SKM-1 treated with dmso at 0.1 percent for 144 hours (cell line): ENCODE measurements at regions not wholly inside any gene's neighbourhood (a gene's known extent, or its start where the extent isn't known, plus 50 kb on each side); places are given as distances from the start of the nearest gene placed in this dataset.
"Not testable (repeated sequence)": the region's sequence is repeated elsewhere in the genome, so short reads cannot be mapped to it uniquely, and the experiment has no call there.

Experiments
- DNase-seq: peaks from one replicate; lab custom pipeline; 2025; ENCODE audit not compliant: unreplicated experiment; lab: John Stamatoyannopoulos, UW

DNA sequence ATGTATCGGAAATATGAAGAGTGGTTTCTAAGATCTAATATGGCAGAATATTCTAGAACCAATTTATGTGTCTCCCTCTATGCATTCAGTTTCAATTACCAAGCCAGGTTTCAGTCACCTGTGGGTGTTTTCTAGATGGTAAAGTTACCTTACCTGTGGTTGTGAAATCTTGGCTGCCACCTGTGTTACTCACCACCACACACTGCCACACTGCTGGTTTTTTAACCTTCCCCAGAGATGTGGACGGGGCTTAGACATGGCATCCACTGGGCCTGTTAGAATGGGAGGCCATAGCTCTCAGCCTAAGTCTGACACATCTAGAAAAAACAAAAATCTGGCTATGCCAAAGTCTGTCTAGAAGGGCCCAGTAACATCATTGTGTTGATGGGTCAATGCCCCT, 896.5 kb upstream of the PABPC4L start:
- no peak for DNase-seq

DNA sequence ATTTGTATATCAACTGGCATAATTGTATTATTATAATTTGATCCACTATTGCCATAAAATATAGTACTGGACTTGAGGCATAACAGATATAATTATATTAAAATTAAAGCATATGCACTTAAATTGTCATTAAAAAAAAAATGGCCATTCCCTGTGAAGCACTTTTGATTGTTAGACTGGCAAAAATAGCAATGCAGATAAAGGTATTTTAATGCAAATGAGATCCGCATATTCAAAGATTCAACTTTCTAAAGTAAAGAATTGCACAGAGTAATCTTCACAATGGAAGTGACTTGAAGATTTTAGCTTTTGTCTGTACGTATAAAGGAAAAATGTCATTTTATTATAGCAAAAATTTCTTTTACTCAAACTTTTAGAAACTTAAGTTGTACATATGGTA, 871.8 kb upstream of the PABPC4L start:
- DNase-seq: no peak

DNA sequence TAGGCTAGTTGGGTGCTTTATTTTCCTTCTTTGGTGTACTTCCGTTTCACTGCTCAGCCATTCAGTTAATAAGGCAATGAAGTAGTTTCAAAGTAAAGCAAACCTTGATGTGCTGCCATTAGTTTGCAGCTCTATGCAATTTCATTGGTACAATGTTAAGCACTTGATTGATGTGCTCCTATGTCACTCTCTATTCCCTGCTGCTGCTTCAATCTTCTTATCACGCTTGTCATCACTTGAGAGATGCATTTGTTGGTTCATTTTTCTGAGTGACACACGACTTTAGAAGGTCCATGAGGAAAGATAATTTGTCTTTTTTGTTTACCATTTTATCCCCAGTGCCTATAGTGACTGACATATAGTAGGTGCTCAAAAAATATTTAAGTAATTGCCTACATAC, 871.0 kb upstream of the PABPC4L start:
- DNase-seq: no peak

DNA sequence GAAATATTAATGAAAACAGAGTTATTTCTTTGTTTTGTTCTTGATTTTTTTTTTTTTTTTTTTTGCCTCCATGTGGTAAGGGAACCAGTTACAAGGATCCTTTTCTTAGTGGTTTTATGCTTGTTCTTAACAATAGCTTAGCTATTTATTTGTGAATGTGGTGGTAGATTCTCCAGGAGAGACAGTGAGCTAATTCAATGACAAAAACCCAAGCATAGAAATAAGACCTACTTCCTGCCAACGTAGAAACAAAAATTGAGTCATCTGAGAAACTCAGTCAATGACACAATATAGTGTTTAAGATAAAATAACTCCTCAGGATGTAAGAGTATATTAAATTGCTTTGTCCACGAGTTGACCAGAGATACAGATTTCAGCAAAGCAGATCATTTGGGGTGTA, 863.8 kb upstream of the PABPC4L start:
- no peak for DNase-seq

DNA sequence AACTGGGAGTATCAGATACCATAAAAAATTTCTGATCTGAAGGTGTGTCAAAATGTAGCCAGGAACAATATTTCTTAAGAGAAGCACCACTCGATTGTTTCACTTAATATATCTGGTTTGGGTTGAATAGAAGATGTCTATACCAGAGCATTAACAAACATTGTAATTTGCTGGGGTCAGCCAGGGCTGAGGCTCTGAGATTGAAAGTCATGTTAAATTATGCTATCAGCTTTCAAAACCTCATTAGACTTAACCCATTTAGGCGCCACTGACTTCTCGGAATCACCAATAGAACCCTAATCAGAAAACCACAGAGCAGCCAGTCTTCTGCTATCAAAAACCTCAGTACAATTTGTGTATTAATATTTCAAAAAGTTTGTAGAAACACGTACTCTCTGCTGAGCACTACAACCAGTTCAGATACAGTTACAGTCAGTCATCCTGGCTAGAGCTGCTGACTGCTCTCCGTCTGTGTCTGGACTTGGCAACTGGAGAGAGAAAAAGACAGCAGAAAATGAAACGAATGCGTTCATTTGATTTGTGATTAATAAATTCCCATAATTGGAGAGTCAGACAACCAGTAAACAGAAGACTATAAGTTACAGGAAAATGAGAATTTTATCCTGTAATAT, 848.6 kb upstream of the PABPC4L start:
- DNase-seq: no peak

DNA sequence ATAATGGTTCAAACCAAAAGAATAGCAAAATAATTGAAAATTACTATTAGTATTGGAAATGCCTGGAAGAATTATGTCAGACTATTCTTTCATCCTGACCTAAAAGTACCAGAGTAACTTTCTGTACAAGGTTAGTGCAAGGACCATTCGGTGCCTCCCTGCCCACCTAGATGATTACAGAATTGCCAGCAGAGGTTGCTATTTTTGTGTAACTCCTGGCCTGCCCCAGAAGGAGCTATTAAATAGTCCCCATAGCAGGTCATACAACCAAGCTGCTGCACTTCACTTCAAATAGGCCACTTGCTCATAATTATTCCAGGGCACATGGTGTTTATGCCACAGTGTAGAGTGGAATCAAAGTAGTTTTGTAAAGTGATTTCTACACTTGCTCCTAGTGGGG, 831.1 kb upstream of the PABPC4L start:
- DNase-seq: no peak

DNA sequence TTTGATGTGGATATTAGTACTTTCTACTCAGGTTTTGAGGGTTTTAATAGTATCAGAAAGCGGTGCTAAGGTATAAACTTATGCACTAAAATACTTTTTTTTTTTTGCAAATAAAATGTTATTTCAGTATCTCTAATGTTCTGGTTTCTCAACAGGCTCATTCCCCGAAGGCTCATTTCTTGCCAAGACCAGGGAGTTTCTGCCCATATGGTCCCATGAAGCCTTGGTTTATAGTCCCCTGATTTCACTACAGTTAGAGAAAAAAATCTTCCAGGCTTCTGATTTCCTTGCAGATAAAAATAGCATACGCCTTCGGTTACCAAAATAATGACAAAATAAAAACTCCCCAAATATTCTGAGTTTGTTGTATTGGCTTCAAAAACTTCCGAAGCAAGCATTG, 814.2 kb upstream of the PABPC4L start:
- DNase-seq: no peak

DNA sequence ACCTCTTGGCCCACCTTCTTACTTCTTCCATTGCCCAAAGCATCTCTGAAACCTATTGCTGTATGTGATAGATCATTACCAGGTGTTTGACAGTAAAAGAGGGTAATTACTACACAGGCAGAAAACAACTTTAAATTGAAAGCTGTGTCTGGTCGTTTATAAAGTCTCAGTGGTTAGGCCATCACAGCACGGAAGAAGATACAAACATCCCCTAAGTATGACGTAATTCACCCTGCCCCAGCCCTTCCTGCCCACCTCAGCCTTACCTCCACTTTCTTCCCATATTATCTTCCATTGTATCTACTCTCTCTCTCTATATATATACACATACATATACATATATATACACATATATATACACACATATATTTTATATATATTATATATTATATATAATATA, 805.8 kb upstream of the PABPC4L start:
- no peak for DNase-seq

DNA sequence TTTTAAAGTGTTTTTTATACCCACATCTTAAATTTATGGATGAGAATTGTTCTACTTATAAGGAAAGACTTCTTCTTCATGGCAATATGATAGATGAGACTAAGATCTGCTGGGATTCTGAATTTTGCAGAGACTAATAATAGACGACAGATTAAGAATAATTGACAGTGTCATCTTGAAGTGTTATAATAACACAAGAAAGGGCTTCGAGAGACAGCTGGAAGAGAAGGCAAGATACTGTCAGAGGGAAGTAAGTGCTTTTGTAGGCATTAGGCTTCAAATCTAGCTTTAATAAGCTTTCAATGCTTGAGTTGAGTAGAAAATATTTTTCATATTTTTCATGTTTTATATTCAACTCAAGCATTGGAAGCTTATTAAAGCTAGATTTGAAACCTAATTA, 797.6 kb upstream of the PABPC4L start:
- DNase-seq: no peak

DNA sequence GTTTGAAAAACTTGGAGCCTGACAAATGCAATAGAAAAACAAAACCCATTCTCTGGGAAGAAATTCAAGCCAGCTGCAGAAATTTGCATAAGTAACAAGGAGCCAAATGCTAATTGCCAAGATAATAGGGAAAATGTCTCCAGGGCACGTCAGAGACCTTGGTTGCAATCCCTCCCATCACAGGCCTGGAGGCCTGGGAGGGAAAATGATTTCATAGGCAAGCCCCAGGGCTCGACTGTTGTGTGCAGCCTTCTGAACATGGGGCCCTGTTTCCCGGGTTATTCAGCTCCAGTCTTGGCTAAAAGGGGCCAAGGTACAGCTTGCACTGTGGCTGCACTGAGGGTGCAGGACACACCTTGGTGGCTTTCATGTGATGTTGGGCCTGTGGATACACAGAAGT, 760.4 kb upstream of the PABPC4L start:
- DNase-seq: no peak

DNA sequence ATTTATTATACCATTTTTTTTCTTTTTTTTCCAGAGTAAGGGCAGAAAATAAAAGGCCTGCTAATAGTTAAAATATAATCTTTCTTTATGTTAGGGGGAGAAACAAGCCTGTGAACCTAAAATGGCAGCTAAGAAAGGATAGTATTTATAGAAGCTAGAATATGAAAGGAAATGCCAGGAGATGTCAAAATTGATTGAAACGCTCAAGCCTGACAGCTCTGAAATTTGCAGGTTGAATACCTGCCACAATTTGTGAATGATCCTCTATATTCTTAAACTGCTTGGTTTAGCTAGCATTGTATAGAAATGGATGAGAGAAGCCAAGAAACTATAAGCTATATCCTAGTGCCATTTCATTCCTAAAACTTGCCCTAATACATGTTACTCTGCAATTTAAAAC, 757.3 kb upstream of the PABPC4L start:
- DNase-seq: no peak

DNA sequence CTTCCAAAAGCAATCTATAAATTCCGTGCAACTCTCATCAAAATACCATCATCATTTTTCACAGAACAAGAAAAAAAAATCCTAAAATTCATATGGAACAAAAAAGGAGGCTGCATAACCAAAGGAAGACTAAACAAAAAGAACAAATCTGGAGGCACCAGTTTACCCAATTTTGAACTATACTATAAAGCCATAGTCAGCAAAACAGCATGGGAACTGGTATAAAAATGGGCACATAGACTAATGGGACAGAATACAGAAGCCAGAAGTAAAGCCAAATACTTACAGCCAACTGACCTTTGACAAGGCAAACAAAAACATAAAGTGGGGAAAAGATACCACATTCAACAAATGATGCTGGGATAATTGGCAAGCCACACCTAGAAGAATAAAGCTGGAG, 753.5 kb upstream of the PABPC4L start:
- DNase-seq: no peak

DNA sequence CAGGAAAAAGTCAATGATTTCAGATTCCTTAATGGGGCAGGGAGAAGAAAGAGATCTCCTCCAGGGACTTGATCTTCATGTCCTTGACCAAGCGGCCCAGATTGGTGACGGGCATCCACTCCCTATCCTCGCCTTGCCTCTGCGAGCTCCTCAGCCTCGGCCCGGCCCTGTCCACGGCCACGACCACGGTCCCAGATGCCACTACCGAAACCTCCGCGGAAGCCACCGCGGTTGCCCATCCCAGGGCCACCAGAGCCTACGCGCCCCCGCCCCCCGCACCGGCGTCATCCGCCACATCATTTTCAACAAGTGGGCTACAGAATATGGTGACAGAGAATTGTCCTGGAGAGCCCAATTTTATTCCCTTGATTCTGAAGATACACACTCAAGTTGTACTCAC, 751.2 kb upstream of the PABPC4L start:
- DNase-seq: no peak

DNA sequence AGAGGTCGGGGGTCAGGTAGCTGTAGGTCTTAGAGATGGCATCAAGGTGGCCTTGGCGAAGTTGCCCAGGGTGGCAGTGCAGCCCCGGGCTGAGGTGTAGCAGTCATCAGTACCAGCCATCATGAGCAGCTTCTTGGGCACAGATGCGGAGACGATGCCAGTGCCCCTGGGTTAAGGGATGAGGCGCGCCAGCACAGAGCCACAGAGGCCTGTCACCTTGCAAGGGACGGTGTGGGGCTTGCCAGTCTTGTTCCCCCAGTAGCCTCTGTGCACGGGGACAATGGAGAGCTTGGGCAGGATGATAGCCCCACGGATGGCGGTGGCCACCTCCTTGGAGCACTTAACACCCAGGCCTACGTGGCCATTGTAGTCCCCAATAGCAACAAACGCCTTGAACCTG, 750.7 kb upstream of the PABPC4L start:
- DNase-seq: no peak

DNA sequence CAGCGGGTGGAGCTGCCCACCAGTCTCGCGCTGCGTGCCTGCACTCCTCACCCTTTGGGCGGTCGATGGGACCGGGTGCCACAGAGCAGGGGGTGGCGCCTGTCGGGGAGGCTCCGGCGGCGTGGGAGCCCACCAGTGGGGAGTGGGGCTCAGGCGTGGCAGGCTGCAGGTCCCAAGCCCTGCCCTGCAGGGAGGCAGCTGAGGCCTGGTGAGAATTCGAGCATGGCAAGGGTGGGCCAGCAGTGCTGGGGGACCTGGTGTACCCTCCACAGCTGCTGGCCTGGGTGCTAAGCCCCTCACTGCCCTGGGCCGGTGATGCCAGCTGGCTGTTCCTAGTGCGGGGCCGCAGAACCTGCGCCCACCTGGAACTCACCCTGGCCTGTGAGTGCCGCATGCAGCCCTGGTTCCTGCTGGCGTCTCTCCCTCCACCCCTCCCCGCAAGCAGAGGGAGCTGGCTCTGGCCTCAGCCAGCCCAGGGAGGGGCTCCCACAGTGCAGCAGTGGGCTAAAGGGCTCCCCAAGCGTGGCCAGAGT, 746.6 kb upstream of the PABPC4L start:
- DNase-seq: no peak

DNA sequence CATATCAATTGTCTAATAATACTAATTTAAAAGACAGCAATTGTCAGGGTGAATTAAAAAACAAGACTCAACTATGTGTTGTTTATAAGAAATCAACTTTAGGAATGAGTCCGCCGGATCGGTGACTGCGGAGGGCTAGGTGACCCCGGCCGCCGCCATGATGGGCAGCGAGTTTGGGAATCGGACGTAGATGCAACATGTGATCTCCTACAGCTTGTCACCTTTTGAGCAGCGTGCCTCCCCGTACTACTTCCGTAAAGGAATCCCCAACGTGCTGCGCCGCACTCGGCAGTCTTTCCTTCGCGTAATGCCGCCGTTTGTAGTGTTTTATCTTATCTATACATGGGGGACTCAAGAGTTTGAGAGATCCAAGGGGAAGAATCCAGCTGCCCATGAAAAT, 742.5 kb upstream of the PABPC4L start:
- DNase-seq: no peak

DNA sequence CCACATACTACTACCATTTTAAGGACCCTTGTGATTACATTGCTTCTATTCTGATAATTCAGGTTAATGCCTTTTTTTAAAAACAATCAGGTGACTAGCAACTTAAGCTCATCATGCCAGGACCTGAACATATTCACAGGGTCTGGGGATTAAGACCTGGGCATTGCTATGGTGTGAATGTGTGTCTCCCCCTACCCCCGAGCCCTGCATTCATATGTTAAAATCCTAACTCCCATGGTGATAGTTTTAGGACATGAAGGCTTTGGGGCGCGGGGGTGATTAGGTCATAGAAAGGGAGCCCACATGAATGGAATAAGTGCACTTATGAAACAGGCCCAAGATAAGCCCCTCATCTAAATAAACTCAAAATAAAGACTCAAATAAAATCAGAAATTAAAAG, 734.4 kb upstream of the PABPC4L start:
- no peak for DNase-seq

DNA sequence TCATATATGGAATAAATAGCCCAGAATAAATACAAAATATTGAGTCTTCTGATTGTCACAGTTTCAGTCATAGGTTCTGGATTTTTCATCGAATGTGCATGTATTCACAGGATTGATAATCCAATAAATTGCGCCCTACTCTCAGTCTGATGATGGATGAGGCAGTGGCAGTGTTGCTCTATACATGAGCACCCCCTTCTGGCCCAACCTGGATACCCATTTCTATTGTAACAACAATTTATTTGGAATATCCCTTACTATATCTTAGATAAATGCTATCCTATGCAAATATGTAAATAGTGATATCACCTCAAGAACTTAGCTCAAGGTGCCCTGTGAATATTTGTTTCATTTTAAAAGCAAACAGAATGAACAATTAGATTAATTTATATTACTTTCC, 733.7 kb upstream of the PABPC4L start:
- DNase-seq: peak; percentile 4

DNA sequence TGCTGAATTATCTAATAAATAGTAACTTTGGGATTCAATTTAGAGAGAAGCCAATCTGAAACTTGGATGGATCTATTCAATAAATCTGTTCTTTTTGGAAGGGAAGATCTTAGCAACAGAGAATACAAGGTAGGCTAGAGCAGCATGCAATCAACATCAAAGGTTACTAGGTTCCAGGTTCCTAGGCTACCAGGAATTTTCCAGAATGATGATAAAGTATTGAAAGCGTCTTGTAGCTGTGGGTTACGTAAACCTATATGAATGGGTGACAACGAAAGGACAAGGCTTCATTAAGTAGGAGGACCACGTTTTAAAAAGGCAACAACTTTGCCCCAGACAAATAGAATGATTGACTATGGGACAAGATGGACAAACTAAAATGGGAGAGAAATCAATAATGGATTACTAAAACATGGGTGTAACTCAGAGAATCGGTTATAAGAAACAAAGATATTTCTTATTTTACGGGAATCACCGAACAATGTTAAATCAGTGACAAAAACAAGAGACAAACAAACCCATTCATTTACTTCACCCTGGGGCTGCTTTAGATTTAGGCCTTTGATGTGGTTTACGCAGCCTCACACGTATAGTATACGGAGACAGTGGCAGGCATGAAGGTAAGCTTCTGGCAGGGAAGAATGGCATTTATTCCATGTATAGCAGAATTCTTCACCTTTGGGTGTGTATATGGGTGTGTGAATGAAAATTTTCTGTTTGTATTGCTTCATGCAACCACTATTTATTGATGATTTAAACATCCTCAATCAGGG, 732.6 kb upstream of the PABPC4L start:
- no peak for DNase-seq

DNA sequence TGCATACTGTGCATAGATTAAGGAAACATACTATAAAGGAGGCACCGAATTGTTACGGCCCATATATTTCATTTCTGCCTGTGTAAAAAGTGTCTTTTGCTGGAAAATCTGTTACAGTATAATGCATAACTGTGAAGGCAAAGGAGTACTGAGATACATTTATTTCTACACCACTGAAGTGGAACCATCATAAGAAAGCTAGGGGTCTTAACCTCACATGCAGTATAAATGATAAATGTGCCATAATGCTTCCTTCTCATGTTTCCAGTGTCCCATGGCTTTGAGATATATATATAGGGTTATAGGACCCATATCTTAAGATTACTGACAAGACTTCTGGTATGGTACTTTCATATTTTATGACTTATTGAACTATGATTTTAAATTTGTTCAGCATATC, 713.8 kb upstream of the PABPC4L start:
- no peak for DNase-seq

DNA sequence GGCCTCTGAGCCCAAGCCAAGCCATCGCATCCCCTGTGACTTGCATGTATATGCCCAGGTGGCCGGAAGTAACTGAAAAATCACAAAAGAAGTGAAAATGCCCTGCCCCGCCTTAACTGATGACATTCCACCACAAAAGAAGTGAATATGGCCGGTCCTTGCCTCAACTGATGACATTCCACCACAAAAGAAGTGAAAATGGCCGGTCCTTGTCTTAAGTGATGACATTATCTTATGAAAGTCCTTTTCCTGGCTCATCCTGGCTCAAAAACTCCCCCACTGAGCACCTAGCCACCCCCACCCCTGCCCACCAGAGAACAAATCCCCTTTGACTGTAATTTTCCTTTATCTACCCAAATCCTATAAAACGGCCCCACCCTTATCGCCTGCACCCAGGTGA, 712.7 kb upstream of the PABPC4L start:
- DNase-seq: not testable (repeated sequence)

DNA sequence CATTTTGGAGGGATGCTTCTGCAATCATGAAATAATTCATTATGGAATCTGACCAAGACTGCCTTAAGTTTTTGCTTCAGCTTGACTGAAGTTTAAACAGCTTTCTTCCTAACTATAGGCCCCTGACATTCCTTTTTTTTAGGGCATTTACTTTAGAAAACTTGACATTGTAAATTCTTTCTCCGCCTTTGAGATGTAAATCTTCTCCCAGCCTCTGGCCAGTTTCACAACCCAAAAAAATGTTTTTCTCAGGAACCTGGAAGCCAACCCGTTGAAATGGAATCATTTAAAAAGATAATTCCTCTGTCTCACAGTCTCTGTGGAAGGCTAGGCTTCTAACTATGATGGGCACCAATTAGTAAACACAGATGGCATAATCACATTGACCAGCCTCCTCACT, 710.4 kb upstream of the PABPC4L start:
- no peak for DNase-seq
